H54 (cell line): ENCODE measurements at regions not wholly inside any gene's neighbourhood (a gene's known extent, or its start where the extent isn't known, plus 50 kb on each side); places are given as distances from the start of the nearest gene placed in this dataset.
"Not testable (repeated sequence)": the region's sequence is repeated elsewhere in the genome, so short reads cannot be mapped to it uniquely, and the experiment has no call there.

ENCODE experiments used
- DNase-seq: peaks from one replicate; pipeline ENCODE4 v3.0.0; 2011; ENCODE audit warnings: low spot score, mixed read lengths; ENCODE audit not compliant: insufficient read length
- FAIRE-seq: peaks from 3 replicates; lab custom pipeline; 2011; peaks lifted over from hg19 to GRCh38; lab: Jason Lieb, UNC
- POLR2A ChIP-seq: IDR thresholded peaks from 2 replicates; pipeline ENCODE4 v1.6.1; 2011; ENCODE audit warnings: low read depth, mild to moderate bottlenecking, low read length

GRCh38 chr9:25206027-25206426 lies 472.2 kb downstream of the TUSC1 start:
- DNase-seq (no peak), FAIRE-seq (no peak)
- TF ChIP-seq POLR2A, result no peak

DNA sequence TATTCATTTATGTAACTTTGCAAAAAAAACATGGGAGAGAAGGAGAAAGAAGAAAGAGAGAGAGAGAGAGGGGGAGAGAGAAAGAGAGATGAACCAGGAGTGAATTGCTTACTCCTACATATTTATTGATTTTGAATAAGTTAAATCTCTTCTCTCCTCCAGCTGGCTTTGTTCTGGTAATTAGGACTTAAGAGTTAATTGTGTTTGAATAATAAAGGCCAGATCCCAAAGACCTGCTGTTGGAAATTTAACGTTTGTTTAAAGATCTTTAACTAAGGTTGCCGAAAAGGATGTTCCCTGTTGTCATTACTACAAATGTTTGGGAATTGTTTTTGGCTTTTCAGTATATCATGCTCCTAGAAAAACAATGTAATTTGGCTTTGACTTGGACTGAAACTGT lies 473.0 kb downstream of the TUSC1 start:
- DNase-seq (no peak), FAIRE-seq (no peak)
- TF ChIP-seq POLR2A, result no peak

- no peak for TF ChIP-seq POLR2A
- FAIRE-seq (no peak), DNase-seq (no peak)
These were observed 500.4 kb downstream of the TUSC1 start for GRCh38 chr9:25177858-25178257.

DNA sequence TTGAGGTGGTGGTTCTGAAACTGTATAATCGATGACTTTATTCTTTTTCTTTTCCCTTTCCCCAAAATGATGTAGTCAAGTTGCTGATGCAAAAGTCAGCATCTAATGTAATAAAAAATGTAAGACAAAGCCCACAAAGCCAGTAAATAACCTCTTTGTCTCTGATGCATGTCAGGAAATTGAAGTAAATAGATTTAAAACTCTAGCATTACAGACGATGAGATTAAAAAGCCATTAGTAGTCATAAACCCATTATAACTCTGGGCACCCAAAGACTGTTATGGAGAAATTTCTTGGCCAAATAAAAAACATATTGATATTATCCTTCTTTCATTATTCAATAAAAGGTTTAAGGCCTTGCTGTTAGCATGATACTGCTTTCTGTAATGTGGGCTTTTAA lies 548.7 kb downstream of the TUSC1 start:
- FAIRE-seq (no peak), DNase-seq (no peak)
- no peak for TF ChIP-seq POLR2A

DNA sequence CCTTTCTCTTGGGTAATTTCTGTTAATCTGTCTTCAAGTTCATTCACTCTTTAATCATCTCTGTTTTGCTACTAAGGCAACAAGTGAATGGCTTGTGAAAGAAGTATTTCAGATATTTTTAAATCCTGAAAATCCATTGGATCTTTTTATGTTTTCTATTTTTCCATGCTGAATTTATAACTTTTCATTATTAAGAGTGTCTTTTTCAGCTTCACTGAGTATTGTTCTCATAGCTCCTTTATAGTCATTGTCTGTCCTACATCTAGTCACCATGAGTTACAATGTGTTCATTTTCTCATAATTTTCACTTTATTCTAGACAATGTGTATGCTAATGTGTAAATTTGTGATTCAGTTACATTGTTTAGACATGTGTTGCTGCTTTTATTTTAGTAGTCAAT lies 556.4 kb downstream of the TUSC1 start:
- TF ChIP-seq POLR2A, result no peak
- no peak for DNase-seq
- FAIRE-seq, result no peak

DNA sequence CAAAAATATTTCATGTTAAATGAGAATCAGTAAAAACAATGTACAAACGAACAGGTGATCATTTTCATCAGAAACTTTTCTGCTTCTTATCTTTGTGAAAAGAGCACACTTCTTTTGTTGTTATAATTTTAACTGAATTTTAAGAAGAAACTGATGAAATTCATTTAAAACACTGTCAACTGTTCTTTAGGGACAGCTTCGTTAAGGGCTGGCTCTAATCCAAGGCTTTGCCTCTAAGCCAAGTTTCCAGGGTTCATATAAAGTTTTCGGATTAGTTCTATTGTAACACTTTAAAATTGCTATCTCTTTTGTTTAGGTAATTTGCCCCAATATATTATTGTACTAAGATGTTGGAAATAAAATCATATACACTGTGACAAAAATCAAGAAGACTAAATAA lies 559.2 kb downstream of the TUSC1 start:
- DNase-seq (no peak), FAIRE-seq (no peak)
- TF ChIP-seq POLR2A, result no peak

DNA sequence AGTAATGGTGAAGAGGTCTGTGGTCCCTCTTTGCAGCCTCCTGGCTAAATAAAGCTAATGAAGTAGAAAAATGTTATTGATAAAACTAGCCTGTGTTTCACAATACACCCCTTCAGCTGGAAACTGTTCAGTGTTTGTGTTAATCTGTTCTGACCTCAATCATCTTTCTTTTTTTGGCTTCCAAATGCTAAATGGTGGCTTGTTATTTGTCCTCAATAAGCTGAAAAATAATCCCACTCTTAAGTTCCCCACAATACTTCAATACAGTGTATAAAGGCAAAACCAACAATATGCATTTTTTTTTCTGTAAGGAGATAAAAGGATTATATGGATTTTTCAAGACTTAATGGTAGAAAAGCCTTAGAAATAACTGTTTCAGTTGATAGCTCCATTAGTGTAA lies 560.5 kb downstream of the TUSC1 start:
- no peak for DNase-seq
- TF ChIP-seq POLR2A, result no peak
- no peak for FAIRE-seq

DNA sequence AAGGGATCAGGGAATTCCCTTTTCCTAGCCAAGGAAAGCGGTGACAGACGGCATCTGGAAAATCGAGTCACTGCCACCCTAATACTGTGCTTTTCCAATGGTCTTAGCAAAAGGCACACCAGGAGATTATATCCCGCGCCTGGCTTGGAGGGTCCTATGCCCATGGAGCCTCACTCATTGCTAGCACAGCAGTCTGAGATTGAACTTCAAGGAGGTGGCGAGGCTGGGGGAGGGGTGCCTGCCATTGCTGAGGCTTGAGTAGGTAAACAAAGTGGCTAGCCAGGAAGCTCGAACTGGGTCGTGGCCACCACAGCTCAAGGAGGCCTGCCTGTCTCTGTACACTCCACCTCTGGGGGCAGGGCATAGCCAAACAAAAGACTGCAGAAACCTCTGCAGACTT lies 556.5 kb upstream of the IZUMO3 start:
- not testable (repeated sequence) for DNase-seq, FAIRE-seq

- peak; percentile 33 for FAIRE-seq
- TF ChIP-seq POLR2A, result no peak
- DNase-seq, result no peak
These were observed 548.8 kb upstream of the IZUMO3 start for GRCh38 chr9:25094518-25094917.

GRCh38 chr9:25078202-25078601 lies 532.5 kb upstream of the IZUMO3 start:
- TF ChIP-seq POLR2A, result no peak
- FAIRE-seq, result peak; percentile 58
- DNase-seq, result no peak

- FAIRE-seq, result no peak
- no peak for DNase-seq
- TF ChIP-seq POLR2A, result no peak
These were observed 502.5 kb upstream of the IZUMO3 start for GRCh38 chr9:25048098-25048724.

DNA sequence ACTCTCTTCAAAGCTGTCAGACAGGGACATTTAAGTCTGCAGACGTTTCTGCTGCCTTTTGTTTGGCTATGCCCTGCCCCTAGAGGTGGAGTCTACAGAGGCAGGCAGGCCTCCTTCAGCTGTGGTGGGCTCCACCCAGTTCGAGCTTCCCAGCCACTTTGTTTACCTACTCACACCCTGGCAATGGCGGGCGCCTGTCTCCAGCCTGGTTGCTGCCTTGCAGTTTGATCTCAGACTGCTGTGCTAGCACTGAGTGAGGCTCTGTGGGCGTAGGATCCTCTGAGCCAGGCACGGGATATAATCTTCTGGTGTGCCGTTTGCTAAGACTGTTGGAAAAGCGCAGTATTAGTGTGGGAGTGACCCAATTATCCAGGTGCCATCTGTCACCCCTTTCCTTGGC lies 499.8 kb upstream of the IZUMO3 start:
- DNase-seq, FAIRE-seq: not testable (repeated sequence)

DNA sequence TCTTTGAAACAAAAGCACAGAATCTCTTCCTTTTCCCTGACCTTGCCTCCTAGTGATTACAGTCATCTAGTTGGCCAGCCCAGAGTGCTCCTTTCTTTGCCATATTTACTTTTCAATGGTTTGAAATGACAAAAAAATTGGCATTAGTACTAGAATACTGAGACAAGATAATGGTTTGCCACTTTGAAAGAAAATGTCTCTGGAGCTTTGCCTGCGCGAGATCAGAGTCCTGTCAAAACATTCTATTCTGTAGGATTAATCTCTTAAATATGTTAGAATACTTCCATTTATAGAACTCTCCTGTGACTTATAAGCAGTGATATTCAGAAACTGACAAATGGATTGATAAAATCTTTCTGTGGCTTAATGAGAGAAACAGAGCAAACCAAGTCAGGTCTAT lies 484.0 kb upstream of the IZUMO3 start:
- FAIRE-seq (no peak), DNase-seq (no peak)
- no peak for TF ChIP-seq POLR2A

GRCh38 chr9:25025686-25026085 lies 480.0 kb upstream of the IZUMO3 start:
- no peak for TF ChIP-seq POLR2A
- FAIRE-seq (no peak), DNase-seq (no peak)

DNA sequence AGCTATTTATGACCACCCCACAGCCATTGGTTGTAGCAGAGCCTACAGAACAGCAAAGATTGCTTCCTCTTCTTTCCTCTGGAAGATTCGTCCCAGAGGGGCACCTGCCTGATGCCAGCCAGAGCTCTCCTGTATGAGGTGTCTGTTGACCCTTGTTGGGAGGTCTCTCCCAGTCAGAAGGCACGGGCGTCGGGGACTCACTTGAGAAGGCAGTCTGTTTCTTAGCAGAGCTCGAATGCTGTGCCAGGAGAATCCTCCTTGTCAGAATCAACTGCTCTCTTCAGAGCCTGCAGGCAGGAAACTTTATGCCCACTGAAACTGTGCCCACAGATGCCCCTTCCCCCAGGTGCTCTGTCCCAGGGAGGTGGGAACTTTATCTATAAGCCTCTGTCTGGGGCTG lies 479.5 kb upstream of the IZUMO3 start:
- no peak for TF ChIP-seq POLR2A
- no peak for DNase-seq
- FAIRE-seq, result no peak

GRCh38 chr9:25017779-25018178 lies 472.1 kb upstream of the IZUMO3 start:
- DNase-seq, result no peak
- FAIRE-seq, result no peak
- TF ChIP-seq POLR2A, result no peak
